ENCODE measurements at regions not wholly inside any gene's neighbourhood (a gene's known extent, or its start where the extent isn't known, plus 50 kb on each side); places are given as distances from the start of the nearest gene placed in this dataset.

- Histone ChIP-seq H3K9me3 (ENCODE audit: control insufficient read depth in 2 of 2, low read length in 2 of 2) (no peaks in the 10 kb centered on the region), H3K4me1 (ENCODE audit: control insufficient read depth, insufficient read depth, low read length) (no peaks in the 10 kb centered on the region), H3K9ac (ENCODE audit: low read length in 2 of 2) (no peak overlapping the region), H3K27me3 (ENCODE audit: control insufficient read depth in 1 of 2, insufficient read depth in 2 of 2, low read length in 2 of 2) (no peaks in the 10 kb centered on the region), H3K4me3 (ENCODE audit: low read length in 2 of 2) (no peak overlapping the region), H3K27ac (ENCODE audit: low read length) (no peak overlapping the region), H3K36me3 (ENCODE audit: control insufficient read depth in 2 of 2, insufficient read depth in 2 of 2, low read length in 2 of 2) (no peaks in the 10 kb centered on the region)
These were observed 95.4 kb upstream of the PITRM1 start for GRCh38 chr10:3268025-3268424.

- Histone ChIP-seq H3K9me3 (ENCODE audit: control insufficient read depth in 2 of 2, low read length in 2 of 2) (no peaks in the 10 kb centered on the region), H3K4me3 (ENCODE audit: low read length in 2 of 2) (no peak overlapping the region), H3K9ac (ENCODE audit: low read length in 2 of 2) (no peak overlapping the region), H3K36me3 (ENCODE audit: control insufficient read depth in 2 of 2, insufficient read depth in 2 of 2, low read length in 2 of 2) (no peaks in the 10 kb centered on the region), H3K27ac (ENCODE audit: low read length) (no peak overlapping the region), H3K4me1 (ENCODE audit: control insufficient read depth, insufficient read depth, low read length) (no peaks in the 10 kb centered on the region), H3K27me3 (ENCODE audit: control insufficient read depth in 1 of 2, insufficient read depth in 2 of 2, low read length in 2 of 2) (no peaks in the 10 kb centered on the region)
These were observed 92.5 kb upstream of the PITRM1 start for GRCh38 chr10:3265088-3265487.

- Histone ChIP-seq H3K9ac (ENCODE audit: low read length in 2 of 2) (no peak overlapping the region), H3K27me3 (ENCODE audit: control insufficient read depth in 1 of 2, insufficient read depth in 2 of 2, low read length in 2 of 2) (no peaks in the 10 kb centered on the region), H3K4me3 (ENCODE audit: low read length in 2 of 2) (no peak overlapping the region), H3K9me3 (ENCODE audit: control insufficient read depth in 2 of 2, low read length in 2 of 2) (no peaks in the 10 kb centered on the region), H3K4me1 (ENCODE audit: control insufficient read depth, insufficient read depth, low read length) (no peaks in the 10 kb centered on the region), H3K36me3 (ENCODE audit: control insufficient read depth in 2 of 2, insufficient read depth in 2 of 2, low read length in 2 of 2) (no peaks in the 10 kb centered on the region), H3K27ac (ENCODE audit: low read length) (no peak overlapping the region)
These were observed 91.7 kb upstream of the PITRM1 start for GRCh38 chr10:3264161-3264761.

GRCh38 chr10:3263747-3264146, 91.2 kb upstream of the PITRM1 start:
- Histone ChIP-seq H3K4me3 (ENCODE audit: low read length in 2 of 2) (no peak overlapping the region), H3K9me3 (ENCODE audit: control insufficient read depth in 2 of 2, low read length in 2 of 2) (no peaks in the 10 kb centered on the region), H3K27me3 (ENCODE audit: control insufficient read depth in 1 of 2, insufficient read depth in 2 of 2, low read length in 2 of 2) (no peaks in the 10 kb centered on the region), H3K36me3 (ENCODE audit: control insufficient read depth in 2 of 2, insufficient read depth in 2 of 2, low read length in 2 of 2) (no peaks in the 10 kb centered on the region), H3K4me1 (ENCODE audit: control insufficient read depth, insufficient read depth, low read length) (no peaks in the 10 kb centered on the region), H3K27ac (ENCODE audit: low read length) (no peak overlapping the region), H3K9ac (ENCODE audit: low read length in 2 of 2) (no peak overlapping the region)

- H3K9ac ChIP-seq (ENCODE audit: low read length in 2 of 2) = no peak overlapping the region
- H3K27me3 ChIP-seq (ENCODE audit: control insufficient read depth in 1 of 2, insufficient read depth in 2 of 2, low read length in 2 of 2) = no peaks in the 10 kb centered on the region
- H3K4me3 ChIP-seq (ENCODE audit: low read length in 2 of 2) = no peak overlapping the region
- H3K4me1 ChIP-seq (ENCODE audit: control insufficient read depth, insufficient read depth, low read length) = no peaks in the 10 kb centered on the region
- no peaks in the 10 kb centered on the region for H3K9me3 ChIP-seq (ENCODE audit: control insufficient read depth in 2 of 2, low read length in 2 of 2)
- no peaks in the 10 kb centered on the region for H3K36me3 ChIP-seq (ENCODE audit: control insufficient read depth in 2 of 2, insufficient read depth in 2 of 2, low read length in 2 of 2)
- no peak overlapping the region for H3K27ac ChIP-seq (ENCODE audit: low read length)
These were observed 90.5 kb upstream of the PITRM1 start for GRCh38 chr10:3263082-3263481.

- Histone ChIP-seq H3K4me3 (ENCODE audit: low read length in 2 of 2) (no peak overlapping the region), H3K9me3 (ENCODE audit: control insufficient read depth in 2 of 2, low read length in 2 of 2) (no peaks in the 10 kb centered on the region), H3K36me3 (ENCODE audit: control insufficient read depth in 2 of 2, insufficient read depth in 2 of 2, low read length in 2 of 2) (no peaks in the 10 kb centered on the region), H3K27ac (ENCODE audit: low read length) (no peak overlapping the region), H3K27me3 (ENCODE audit: control insufficient read depth in 1 of 2, insufficient read depth in 2 of 2, low read length in 2 of 2) (no peaks in the 10 kb centered on the region), H3K9ac (ENCODE audit: low read length in 2 of 2) (no peak overlapping the region), H3K4me1 (ENCODE audit: control insufficient read depth, insufficient read depth, low read length) (no peaks in the 10 kb centered on the region)
These were observed 89.3 kb upstream of the PITRM1 start for GRCh38 chr10:3261921-3262320.

- Histone ChIP-seq H3K27me3 (ENCODE audit: control insufficient read depth in 1 of 2, insufficient read depth in 2 of 2, low read length in 2 of 2) (no peaks in the 10 kb centered on the region), H3K27ac (ENCODE audit: low read length) (no peak overlapping the region), H3K9me3 (ENCODE audit: control insufficient read depth in 2 of 2, low read length in 2 of 2) (no peaks in the 10 kb centered on the region), H3K4me3 (ENCODE audit: low read length in 2 of 2) (no peak overlapping the region), H3K36me3 (ENCODE audit: control insufficient read depth in 2 of 2, insufficient read depth in 2 of 2, low read length in 2 of 2) (no peaks in the 10 kb centered on the region), H3K4me1 (ENCODE audit: control insufficient read depth, insufficient read depth, low read length) (no peaks in the 10 kb centered on the region), H3K9ac (ENCODE audit: low read length in 2 of 2) (no peak overlapping the region)
These were observed 87.7 kb upstream of the PITRM1 start for GRCh38 chr10:3260066-3260834.

GRCh38 chr10:3259499-3259898, 86.9 kb upstream of the PITRM1 start:
- H3K9me3 ChIP-seq (ENCODE audit: control insufficient read depth in 2 of 2, low read length in 2 of 2) = no peaks in the 10 kb centered on the region
- H3K27me3 ChIP-seq (ENCODE audit: control insufficient read depth in 1 of 2, insufficient read depth in 2 of 2, low read length in 2 of 2) = no peaks in the 10 kb centered on the region
- H3K27ac ChIP-seq (ENCODE audit: low read length) = no peak overlapping the region
- H3K4me3 ChIP-seq (ENCODE audit: low read length in 2 of 2) = no peak overlapping the region
- no peaks in the 10 kb centered on the region for H3K4me1 ChIP-seq (ENCODE audit: control insufficient read depth, insufficient read depth, low read length)
- no peak overlapping the region for H3K9ac ChIP-seq (ENCODE audit: low read length in 2 of 2)
- no peaks in the 10 kb centered on the region for H3K36me3 ChIP-seq (ENCODE audit: control insufficient read depth in 2 of 2, insufficient read depth in 2 of 2, low read length in 2 of 2)

GRCh38 chr10:3258394-3258793, 85.8 kb upstream of the PITRM1 start:
- no peaks in the 10 kb centered on the region for H3K9me3 ChIP-seq (ENCODE audit: control insufficient read depth in 2 of 2, low read length in 2 of 2)
- no peaks in the 10 kb centered on the region for H3K36me3 ChIP-seq (ENCODE audit: control insufficient read depth in 2 of 2, insufficient read depth in 2 of 2, low read length in 2 of 2)
- H3K4me1 ChIP-seq (ENCODE audit: control insufficient read depth, insufficient read depth, low read length) = no peaks in the 10 kb centered on the region
- no peaks in the 10 kb centered on the region for H3K27me3 ChIP-seq (ENCODE audit: control insufficient read depth in 1 of 2, insufficient read depth in 2 of 2, low read length in 2 of 2)
- H3K9ac ChIP-seq (ENCODE audit: low read length in 2 of 2) = no peak overlapping the region
- no peak overlapping the region for H3K27ac ChIP-seq (ENCODE audit: low read length)
- no peak overlapping the region for H3K4me3 ChIP-seq (ENCODE audit: low read length in 2 of 2)

GRCh38 chr10:3255616-3256015, 83.0 kb upstream of the PITRM1 start:
- H3K9me3 ChIP-seq (ENCODE audit: control insufficient read depth in 2 of 2, low read length in 2 of 2) = no peaks in the 10 kb centered on the region
- no peak overlapping the region for H3K27ac ChIP-seq (ENCODE audit: low read length)
- H3K36me3 ChIP-seq (ENCODE audit: control insufficient read depth in 2 of 2, insufficient read depth in 2 of 2, low read length in 2 of 2) = no peaks in the 10 kb centered on the region
- H3K27me3 ChIP-seq (ENCODE audit: control insufficient read depth in 1 of 2, insufficient read depth in 2 of 2, low read length in 2 of 2) = no peaks in the 10 kb centered on the region
- no peak overlapping the region for H3K4me3 ChIP-seq (ENCODE audit: low read length in 2 of 2)
- H3K9ac ChIP-seq (ENCODE audit: low read length in 2 of 2) = no peak overlapping the region
- no peaks in the 10 kb centered on the region for H3K4me1 ChIP-seq (ENCODE audit: control insufficient read depth, insufficient read depth, low read length)

GRCh38 chr10:3255075-3255474, 82.5 kb upstream of the PITRM1 start:
- H3K36me3 ChIP-seq (ENCODE audit: control insufficient read depth in 2 of 2, insufficient read depth in 2 of 2, low read length in 2 of 2) = no peaks in the 10 kb centered on the region
- no peak overlapping the region for H3K4me3 ChIP-seq (ENCODE audit: low read length in 2 of 2)
- no peaks in the 10 kb centered on the region for H3K4me1 ChIP-seq (ENCODE audit: control insufficient read depth, insufficient read depth, low read length)
- H3K9me3 ChIP-seq (ENCODE audit: control insufficient read depth in 2 of 2, low read length in 2 of 2) = no peaks in the 10 kb centered on the region
- no peak overlapping the region for H3K9ac ChIP-seq (ENCODE audit: low read length in 2 of 2)
- no peak overlapping the region for H3K27ac ChIP-seq (ENCODE audit: low read length)
- H3K27me3 ChIP-seq (ENCODE audit: control insufficient read depth in 1 of 2, insufficient read depth in 2 of 2, low read length in 2 of 2) = no peaks in the 10 kb centered on the region
